GM18505 (cell line): ENCODE measurements at regions not wholly inside any gene's neighbourhood (a gene's known extent, or its start where the extent isn't known, plus 50 kb on each side); places are given as distances from the start of the nearest gene placed in this dataset.

Experiments
- ATAC-seq: cut with Tn5 transposase; IDR thresholded peaks from one replicate; pipeline ENCODE4 v1.9.1; 2021; ENCODE audit not compliant: unreplicated experiment
- POLR2A ChIP-seq: IDR thresholded peaks from 4 replicates; pipeline ENCODE4 v1.6.1; 2011; ENCODE audit warnings: borderline replicate concordance; ENCODE audit not compliant: insufficient read depth, insufficient read length; ENCODE audit errors: extremely low read depth

- no peak for ATAC-seq
- no peak for TF ChIP-seq POLR2A
These were observed 179.4 kb downstream of the INHBB start for GRCh38 chr2:120525056-120526046.

GRCh38 chr2:120526047-120526562 lies 180.2 kb downstream of the INHBB start:
- TF ChIP-seq POLR2A, result no peak
- no peak for ATAC-seq

DNA sequence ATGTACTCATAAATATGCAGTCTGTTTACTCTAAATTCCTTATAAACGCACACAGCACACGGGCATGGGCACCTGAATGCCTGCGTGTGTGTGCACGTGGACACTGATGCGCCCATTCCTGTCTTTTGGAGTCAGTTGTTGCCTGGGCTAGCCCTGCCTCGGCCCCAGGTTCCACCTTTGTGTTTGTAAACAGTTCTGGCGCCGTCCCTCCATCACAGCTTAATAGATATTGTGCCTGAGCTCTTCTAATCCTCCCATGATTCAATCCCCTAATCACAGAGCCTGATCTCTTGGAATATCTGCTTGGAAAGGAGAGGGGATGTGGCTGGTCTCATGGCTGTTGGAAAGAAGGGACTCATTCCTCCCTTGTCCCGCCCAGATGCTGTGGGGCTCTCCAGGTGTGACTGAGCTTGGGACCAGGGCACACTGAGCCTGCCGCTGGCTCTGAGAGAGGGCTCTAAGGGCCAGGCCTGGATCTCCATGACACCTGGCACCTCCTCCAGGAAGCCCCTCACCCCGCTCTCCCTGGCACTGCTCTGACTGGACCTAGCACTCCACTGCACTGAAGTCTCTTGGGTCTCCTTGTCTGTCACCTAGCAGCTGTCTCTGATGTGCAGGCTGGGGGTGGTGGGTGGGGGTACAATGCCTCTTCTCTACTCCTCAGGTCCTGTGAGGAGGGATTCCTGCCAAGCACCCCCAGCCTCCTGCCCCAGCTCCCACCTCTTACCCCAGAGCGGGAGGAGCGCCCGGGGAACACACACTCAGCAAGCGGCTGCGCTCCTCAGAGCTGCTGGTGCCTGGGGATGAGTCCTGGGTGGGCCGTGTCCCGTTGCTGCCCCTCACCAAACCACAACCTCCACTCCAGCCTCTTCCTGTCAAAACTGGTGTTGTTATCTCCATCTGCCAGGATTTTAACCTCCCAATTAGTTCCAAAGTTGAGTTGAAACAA lies 181.3 kb downstream of the INHBB start:
- no peak for TF ChIP-seq POLR2A

DNA sequence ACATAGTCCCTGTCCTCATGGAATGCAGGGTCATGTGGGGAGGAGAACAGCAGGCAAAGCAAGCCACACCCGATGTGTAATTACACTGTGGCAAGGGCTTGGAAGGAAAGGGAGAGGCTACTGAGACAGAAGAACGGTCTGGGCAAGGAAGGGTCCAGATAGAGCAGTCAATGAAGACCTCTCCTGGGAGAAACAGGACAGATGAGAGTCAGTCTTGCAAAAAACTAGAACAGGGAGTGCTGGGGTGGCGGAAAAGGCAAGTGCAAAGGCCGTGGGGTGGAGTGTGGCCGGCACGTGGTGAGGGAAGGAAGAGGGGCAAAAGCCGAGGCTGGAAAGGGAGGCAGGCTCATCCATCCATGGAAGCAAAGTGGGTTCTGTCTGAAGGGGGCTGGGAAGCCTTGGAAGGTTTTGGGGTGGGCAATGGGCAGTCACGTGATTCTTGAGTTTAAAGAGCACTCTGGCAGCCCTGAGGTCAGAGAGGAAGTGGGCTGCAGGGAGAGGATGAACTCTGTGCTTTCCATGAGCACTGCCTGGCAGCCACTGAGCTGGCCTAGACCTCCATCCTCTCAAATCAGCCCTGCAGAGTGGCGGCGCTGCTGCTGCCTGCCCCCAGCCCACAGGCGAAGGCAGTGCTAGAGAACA lies 182.2 kb downstream of the INHBB start:
- no peak for TF ChIP-seq POLR2A
- no peak for ATAC-seq

More for the DNA sequence above, 181.3 kb downstream of the INHBB start:
- no peak for ATAC-seq

- no peak for TF ChIP-seq POLR2A
- ATAC-seq, result no peak
These were observed 182.7 kb downstream of the INHBB start for GRCh38 chr2:120528693-120529076.

DNA sequence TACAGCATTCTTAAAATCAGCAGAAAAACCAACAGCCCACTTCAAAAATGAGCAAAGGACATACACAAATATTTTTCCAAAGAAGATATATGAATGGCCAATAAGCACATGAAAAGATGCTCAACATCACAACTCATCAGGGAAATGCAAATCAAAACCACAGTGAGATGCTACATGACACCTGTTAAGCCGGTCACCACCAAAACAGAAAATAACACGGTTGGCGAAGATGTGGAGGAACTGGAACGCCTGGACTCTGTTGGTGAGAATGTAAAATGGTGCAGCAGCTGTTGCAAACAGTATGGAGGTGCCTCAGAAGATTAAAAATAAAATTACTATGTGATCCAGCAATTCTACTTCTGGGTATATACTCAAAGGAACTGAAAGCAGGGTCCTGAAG lies 184.8 kb downstream of the INHBB start:
- no peak for ATAC-seq
- no peak for TF ChIP-seq POLR2A

DNA sequence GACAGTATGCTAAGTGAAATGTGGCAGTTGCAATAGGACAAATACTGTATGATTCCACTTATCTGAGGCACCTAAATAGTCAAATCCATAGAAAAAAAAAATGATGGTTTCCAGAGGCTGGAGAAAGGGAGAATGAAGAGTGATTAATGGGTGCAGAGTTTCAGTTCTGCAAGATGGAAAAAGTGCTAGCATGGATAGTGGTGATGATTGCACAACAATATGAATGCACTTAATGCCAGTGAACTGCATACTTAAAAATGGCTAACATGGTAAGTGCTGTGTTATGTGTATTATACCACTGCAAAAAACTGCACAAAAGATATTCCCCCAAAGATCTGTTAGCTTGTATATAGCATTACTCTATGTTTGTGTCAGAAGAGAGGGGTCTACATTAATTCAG lies 185.4 kb downstream of the INHBB start:
- no peak for TF ChIP-seq POLR2A
- no peak for ATAC-seq

DNA sequence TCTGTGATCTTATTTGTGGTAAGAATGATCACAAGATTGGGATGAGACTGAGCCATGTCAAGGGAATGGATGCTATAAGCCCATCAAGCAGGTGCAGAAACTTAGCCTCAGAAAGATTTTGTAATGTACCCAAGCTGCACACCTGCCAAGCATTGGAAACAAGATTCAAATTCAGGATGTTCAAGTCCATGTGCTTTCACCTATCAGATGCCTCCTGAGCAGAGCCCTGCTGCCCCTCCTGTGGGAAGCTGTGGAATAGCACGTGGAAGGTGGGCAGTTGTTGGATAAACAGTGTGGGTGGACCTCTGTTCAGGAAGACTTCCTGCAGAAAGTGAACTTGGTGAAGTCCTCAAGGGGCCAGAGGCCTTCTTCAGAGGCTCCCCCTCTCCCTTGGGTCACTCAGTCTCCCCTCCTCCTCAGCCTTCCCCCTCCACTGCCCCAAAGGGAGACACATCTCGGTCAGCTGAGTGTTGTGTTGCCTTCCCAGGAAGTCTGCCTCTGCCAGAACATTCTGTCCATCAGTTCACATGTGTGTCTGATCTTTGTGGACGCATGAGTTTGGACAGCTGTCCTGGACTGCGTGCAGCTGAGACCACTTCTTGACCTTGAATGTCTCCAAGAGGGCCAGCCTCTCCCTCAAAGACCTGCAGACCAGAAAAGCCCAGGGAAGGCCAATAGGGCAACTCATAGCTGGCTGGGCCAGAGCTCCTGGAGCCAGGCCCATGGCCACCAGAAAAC lies 186.1 kb downstream of the INHBB start:
- no peak for TF ChIP-seq POLR2A
- ATAC-seq, result no peak

GRCh38 chr2:120533625-120534024 lies 187.7 kb downstream of the INHBB start:
- TF ChIP-seq POLR2A, result no peak
- ATAC-seq, result no peak

GRCh38 chr2:120534457-120534856 lies 188.5 kb downstream of the INHBB start:
- ATAC-seq, result no peak
- no peak for TF ChIP-seq POLR2A

GRCh38 chr2:120535081-120535480 lies 189.1 kb downstream of the INHBB start:
- no peak for ATAC-seq
- no peak for TF ChIP-seq POLR2A

GRCh38 chr2:120536141-120536540 lies 190.2 kb downstream of the INHBB start:
- TF ChIP-seq POLR2A, result no peak
- no peak for ATAC-seq

GRCh38 chr2:120538691-120539423 lies 192.9 kb downstream of the INHBB start:
- no peak for TF ChIP-seq POLR2A
- ATAC-seq, result no peak
